ENCODE measurements at regions not wholly inside any gene's neighbourhood (a gene's known extent, or its start where the extent isn't known, plus 50 kb on each side); places are given as distances from the start of the nearest gene placed in this dataset.
"Not testable (repeated sequence)": the region's sequence is repeated elsewhere in the genome, so short reads cannot be mapped to it uniquely, and the experiment has no call there.

DNA sequence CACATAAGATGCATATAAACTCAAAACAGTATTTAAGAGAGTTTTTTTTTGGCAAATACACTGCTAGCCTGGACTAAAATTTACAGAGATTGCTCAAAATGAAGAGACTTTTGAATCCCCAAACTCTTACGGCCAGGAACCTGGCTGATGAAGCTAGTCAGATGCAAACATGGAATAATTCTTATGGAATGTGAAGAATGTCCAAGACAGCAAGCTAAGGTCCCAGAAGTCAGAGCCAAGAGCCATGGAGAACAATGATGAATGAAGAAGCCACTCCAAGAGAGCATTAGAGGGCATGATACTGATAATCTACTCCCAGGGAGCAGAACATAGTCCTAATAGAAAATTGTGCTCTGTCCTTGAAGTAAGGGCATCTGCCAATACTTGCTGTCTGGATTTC is 705.5 kb downstream of the DIPK2A start:
- DNase-seq (ENCODE audit: extremely low spot score) = no peak
- WGBS = 54% methylated on average over 1 of the region's 1 CpG
- H3K4me1 ChIP-seq (ENCODE audit: insufficient read depth) = no peaks in the 10 kb centered on the region
- no peak overlapping the region for H3K27ac ChIP-seq (ENCODE audit: low read depth)
- no peak overlapping the region for H3K4me3 ChIP-seq (ENCODE audit: low read depth, low read length)
- H3K36me3 ChIP-seq (ENCODE audit: insufficient read depth) = no peaks in the 10 kb centered on the region

GRCh38 chr3:144683065-144683464 is 711.4 kb downstream of the DIPK2A start:
- H3K4me3 ChIP-seq (ENCODE audit: low read depth, low read length) = no peak overlapping the region
- no peaks in the 10 kb centered on the region for H3K36me3 ChIP-seq (ENCODE audit: insufficient read depth)
- WGBS = 91% methylated on average over 1 of the region's 1 CpG
- no peaks in the 10 kb centered on the region for H3K4me1 ChIP-seq (ENCODE audit: insufficient read depth)
- DNase-seq (ENCODE audit: extremely low spot score) = no peak
- no peak overlapping the region for H3K27ac ChIP-seq (ENCODE audit: low read depth)

DNA sequence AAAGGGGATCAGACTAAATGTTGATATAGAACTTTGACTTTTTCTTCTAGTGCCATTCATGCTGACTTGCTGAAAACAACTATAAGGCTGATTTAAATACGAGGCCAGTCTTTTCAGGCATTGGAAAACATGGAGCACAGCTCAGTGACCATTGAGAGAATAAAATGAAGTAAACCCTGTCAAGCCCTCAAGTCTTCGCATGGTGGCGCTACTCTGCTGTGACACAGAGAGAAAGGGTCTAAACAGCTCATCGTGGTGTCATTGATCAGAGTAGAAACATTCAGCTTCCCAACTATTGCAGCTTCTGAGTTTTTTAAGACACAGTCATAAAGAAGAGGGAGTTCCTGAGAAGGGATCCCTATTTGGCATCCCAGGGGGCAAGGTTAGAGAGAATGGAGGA is 716.2 kb downstream of the DIPK2A start:
- 71% methylated on average over 4 of the region's 4 CpGs for WGBS
- H3K36me3 ChIP-seq (ENCODE audit: insufficient read depth) = no peaks in the 10 kb centered on the region
- no peak overlapping the region for H3K27ac ChIP-seq (ENCODE audit: low read depth)
- DNase-seq (ENCODE audit: extremely low spot score) = no peak
- H3K4me1 ChIP-seq (ENCODE audit: insufficient read depth) = no peaks in the 10 kb centered on the region
- H3K4me3 ChIP-seq (ENCODE audit: low read depth, low read length) = no peak overlapping the region

GRCh38 chr3:144692488-144692887 is 720.9 kb downstream of the DIPK2A start:
- DNase-seq (ENCODE audit: extremely low spot score) = no peak
- Histone ChIP-seq H3K4me3 (ENCODE audit: low read depth, low read length) (no peak overlapping the region), H3K4me1 (ENCODE audit: insufficient read depth) (no peaks in the 10 kb centered on the region), H3K27ac (ENCODE audit: low read depth) (no peak overlapping the region), H3K36me3 (ENCODE audit: insufficient read depth) (no peaks in the 10 kb centered on the region)
- 91% methylated on average over 4 of the region's 4 CpGs for WGBS

DNA sequence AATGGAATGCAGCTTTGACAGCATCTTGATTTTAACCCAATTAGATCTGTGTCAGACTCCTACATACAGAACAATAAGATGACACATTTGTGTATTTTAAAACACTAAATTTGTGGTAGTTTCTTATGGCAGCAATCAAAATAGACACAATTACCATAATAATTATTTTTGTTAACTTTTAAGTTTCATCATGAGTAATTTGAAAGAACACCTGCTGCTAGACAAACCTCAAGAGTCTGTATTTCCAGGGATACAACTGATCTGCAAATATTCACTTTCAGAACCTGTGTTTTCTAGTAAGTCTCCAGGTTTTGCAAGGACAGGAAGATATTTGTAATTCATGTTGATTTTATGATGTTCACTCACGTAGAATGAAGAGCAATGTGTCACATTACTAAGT is 736.8 kb downstream of the DIPK2A start:
- Histone ChIP-seq H3K27ac (ENCODE audit: low read depth) (no peak overlapping the region), H3K4me1 (ENCODE audit: insufficient read depth) (no peaks in the 10 kb centered on the region), H3K4me3 (ENCODE audit: low read depth, low read length) (no peak overlapping the region), H3K36me3 (ENCODE audit: insufficient read depth) (no peaks in the 10 kb centered on the region)
- DNase-seq (ENCODE audit: extremely low spot score) = no peak
- WGBS = 58% methylated on average over 1 of the region's 1 CpG

GRCh38 chr3:144737281-144737680 is 765.7 kb downstream of the DIPK2A start:
- Histone ChIP-seq H3K27ac (ENCODE audit: low read depth) (no peak overlapping the region), H3K4me1 (ENCODE audit: insufficient read depth) (no peaks in the 10 kb centered on the region), H3K36me3 (ENCODE audit: insufficient read depth) (no peaks in the 10 kb centered on the region), H3K4me3 (ENCODE audit: low read depth, low read length) (no peak overlapping the region)
- no peak for DNase-seq (ENCODE audit: extremely low spot score)
- 87% methylated on average over 7 of the region's 7 CpGs for WGBS

DNA sequence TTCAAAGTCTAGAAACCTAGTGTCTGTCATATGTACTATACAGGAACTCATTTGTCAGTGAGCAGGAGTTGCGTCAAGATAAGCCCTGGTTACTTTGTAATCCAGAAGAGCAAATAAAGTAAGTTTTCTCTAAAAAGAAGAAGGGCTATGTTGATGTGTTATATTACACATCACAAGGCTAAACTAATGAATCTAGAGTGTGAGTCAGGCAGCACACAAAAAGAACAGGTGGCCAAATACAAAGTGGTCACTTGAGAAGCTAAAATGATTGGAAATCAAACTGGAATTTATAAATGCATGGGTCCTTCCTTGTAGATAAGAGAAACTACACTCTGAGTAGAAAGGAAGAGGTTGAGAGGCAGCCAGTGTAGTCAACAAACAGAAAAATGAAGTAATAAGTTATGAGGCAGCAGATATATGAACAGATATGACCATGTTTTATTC is 771.6 kb downstream of the DIPK2A start:
- DNase-seq (ENCODE audit: extremely low spot score) = no peak
- Histone ChIP-seq H3K4me3 (ENCODE audit: low read depth, low read length) (no peak overlapping the region), H3K27ac (ENCODE audit: low read depth) (no peak overlapping the region), H3K36me3 (ENCODE audit: insufficient read depth) (no peaks in the 10 kb centered on the region), H3K4me1 (ENCODE audit: insufficient read depth) (no peaks in the 10 kb centered on the region)
- WGBS = 77% methylated on average over 1 of the region's 1 CpG

DNA sequence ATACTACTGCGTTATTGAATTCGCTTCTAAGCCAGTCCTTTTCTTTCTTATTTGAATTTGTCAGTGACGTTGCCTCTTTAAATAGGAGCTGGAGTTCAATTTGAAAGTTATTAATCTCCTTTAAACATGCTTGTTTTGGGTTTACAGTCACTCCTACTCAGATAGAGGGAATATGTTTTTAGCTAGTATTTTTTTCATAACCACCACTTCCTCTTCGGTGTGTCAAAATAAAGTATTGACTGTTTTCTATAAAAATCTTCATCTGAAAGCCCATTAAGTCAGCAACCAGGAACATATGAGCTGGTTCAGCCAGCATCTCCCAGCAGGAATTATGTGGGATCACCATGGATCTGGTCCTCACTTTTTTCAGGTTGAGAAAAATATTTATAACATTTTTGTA is 772.9 kb downstream of the DIPK2A start:
- Histone ChIP-seq H3K36me3 (ENCODE audit: insufficient read depth) (no peaks in the 10 kb centered on the region), H3K4me3 (ENCODE audit: low read depth, low read length) (no peak overlapping the region), H3K27ac (ENCODE audit: low read depth) (no peak overlapping the region), H3K4me1 (ENCODE audit: insufficient read depth) (no peaks in the 10 kb centered on the region)
- DNase-seq (ENCODE audit: extremely low spot score) = no peak
- WGBS = 88% methylated on average over 4 of the region's 4 CpGs

DNA sequence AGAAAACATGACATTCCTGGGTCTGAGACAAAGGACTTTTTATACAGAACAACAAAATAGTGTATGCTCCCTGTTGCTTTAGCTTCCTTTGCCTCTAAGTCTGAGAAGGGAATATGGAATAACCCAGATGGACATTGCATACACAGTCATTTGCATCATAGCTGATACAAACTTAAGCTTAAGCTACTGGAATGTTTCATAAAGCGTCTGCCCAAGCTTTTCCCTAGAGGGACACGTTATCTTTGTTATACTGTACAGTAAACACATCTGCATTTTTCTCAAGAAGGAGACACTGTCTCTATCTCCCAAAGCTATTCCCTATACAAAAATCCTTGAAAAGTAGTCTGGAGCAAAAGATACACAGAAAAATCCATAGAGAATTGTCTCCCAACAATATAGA is 775.0 kb downstream of the DIPK2A start:
- Histone ChIP-seq H3K36me3 (ENCODE audit: insufficient read depth) (no peaks in the 10 kb centered on the region), H3K27ac (ENCODE audit: low read depth) (no peak overlapping the region), H3K4me1 (ENCODE audit: insufficient read depth) (no peaks in the 10 kb centered on the region), H3K4me3 (ENCODE audit: low read depth, low read length) (no peak overlapping the region)
- whole genome bisulfite sequencing = 24% methylated on average over 2 of the region's 2 CpGs
- no peak for DNase-seq (ENCODE audit: extremely low spot score)

DNA sequence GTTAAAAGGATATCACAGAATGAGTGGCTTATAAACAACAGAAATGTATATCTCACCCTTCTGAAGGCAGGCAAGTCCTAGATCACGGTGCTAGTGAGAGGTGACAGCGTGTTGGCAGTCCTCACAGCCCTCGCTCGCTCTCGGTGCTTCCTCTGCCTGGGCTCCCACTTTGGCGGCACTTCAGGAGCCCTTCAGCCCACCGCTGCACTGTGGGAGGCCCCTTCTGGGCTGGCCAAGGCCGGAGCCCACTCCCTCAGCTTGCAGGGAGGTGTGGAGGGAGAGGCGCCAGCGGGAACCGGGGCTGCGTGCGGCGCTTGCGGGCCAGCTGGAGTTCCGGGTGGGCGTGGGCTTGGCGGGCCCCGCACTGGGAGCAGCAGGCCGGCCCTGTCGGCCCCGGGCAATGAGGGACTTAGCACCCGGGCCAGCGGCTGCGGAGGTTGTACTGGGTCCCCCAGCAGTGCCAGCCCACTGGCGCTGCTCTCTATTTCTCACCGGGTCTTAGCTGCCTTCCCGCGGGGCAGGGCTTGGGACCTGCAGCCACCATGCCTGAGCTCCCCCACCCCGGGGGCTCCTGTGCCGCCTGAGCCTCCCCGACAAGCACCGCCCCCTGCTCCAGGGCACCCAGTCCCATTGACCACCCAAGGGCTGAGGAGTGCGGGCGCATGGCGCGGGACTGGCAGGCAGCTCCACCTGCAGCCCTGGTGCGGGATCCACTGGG is 778.1 kb downstream of the DIPK2A start:
- 95% methylated on average over 38 of the region's 38 CpGs for WGBS
- H3K4me3 ChIP-seq (ENCODE audit: low read depth, low read length); H3K36me3 ChIP-seq (ENCODE audit: insufficient read depth); H3K4me1 ChIP-seq (ENCODE audit: insufficient read depth); DNase-seq (ENCODE audit: extremely low spot score); H3K27ac ChIP-seq (ENCODE audit: low read depth): not testable (repeated sequence)

DNA sequence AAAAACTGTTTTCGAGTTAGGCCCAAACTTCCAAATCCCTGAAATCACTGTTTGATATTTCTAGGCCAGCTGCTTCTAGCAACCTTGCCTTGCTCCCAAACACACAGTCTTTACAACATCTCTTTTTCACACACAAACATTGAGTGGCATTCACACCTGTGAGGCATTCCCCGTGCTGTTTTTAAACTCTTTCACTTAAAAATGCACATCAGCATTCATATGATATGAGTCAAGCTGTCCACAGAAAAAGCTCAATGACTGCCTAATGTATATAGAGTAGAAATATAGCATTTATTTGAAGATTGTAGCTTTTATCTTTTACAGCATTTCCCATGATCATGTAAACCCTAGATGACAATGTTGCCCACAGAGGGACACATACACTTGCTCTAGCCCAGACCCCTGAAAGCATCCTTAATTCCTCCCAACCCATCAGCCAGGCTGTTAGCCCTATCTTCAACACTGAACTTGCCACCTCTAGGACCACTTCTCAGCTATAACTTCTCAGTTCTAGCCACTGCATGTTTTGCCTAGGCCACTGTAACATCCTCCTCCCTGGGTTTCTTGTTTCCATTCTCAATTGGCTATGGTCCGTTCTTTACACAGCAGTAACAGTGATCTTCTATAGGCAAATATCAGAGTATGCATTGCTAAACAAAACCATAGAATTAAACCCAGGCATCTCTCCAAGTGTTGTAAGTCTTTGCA is 782.6 kb downstream of the DIPK2A start:
- DNase-seq (ENCODE audit: extremely low spot score) = no peak
- Histone ChIP-seq H3K4me1 (ENCODE audit: insufficient read depth) (no peaks in the 10 kb centered on the region), H3K27ac (ENCODE audit: low read depth) (no peak overlapping the region), H3K4me3 (ENCODE audit: low read depth, low read length) (no peak overlapping the region), H3K36me3 (ENCODE audit: insufficient read depth) (no peaks in the 10 kb centered on the region)
- 68% methylated on average over 3 of the region's 3 CpGs for WGBS

GRCh38 chr3:144756704-144757440 is 785.2 kb downstream of the DIPK2A start:
- no peak overlapping the region for H3K27ac ChIP-seq (ENCODE audit: low read depth)
- H3K36me3 ChIP-seq (ENCODE audit: insufficient read depth) = no peaks in the 10 kb centered on the region
- no peaks in the 10 kb centered on the region for H3K4me1 ChIP-seq (ENCODE audit: insufficient read depth)
- DNase-seq (ENCODE audit: extremely low spot score) = no peak
- no peak overlapping the region for H3K4me3 ChIP-seq (ENCODE audit: low read depth, low read length)
- WGBS = 93% methylated on average over 27 of the region's 27 CpGs

- no peaks in the 10 kb centered on the region for H3K4me1 ChIP-seq (ENCODE audit: insufficient read depth)
- no peak for DNase-seq (ENCODE audit: extremely low spot score)
- H3K4me3 ChIP-seq (ENCODE audit: low read depth, low read length) = no peak overlapping the region
- WGBS = 57% methylated on average over 2 of the region's 2 CpGs
- no peak overlapping the region for H3K27ac ChIP-seq (ENCODE audit: low read depth)
- H3K36me3 ChIP-seq (ENCODE audit: insufficient read depth) = no peaks in the 10 kb centered on the region
Observed at GRCh38 chr3:144760831-144761230, 789.2 kb downstream of the DIPK2A start.

DNA sequence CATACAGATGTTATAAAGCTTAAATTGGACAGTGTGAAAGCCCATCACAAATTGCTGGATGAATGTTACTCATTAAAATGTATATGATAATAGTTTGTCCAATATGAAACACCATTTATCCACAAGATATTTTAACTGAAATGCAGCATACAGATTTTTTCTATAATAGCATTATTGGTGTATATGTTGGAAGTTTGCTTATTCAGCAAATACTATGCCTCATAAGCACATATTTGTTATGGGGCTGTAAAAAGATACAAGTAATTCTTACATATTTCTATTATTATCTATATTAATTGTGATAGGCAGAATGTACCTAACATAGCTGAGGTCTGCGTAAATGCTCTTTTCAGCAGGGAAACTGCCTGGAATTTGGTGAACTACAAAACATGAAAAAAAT is 790.5 kb downstream of the DIPK2A start:
- DNase-seq (ENCODE audit: extremely low spot score) = no peak
- 99% methylated on average over 1 of the region's 1 CpG for WGBS
- H3K4me3 ChIP-seq (ENCODE audit: low read depth, low read length) = no peak overlapping the region
- H3K27ac ChIP-seq (ENCODE audit: low read depth) = no peak overlapping the region
- H3K36me3 ChIP-seq (ENCODE audit: insufficient read depth) = no peaks in the 10 kb centered on the region
- no peaks in the 10 kb centered on the region for H3K4me1 ChIP-seq (ENCODE audit: insufficient read depth)

Data from urinary bladder (tissue), 3 donors.